H9 (cell line): ENCODE measurements at regions not wholly inside any gene's neighbourhood (a gene's known extent, or its start where the extent isn't known, plus 50 kb on each side); places are given as distances from the start of the nearest gene placed in this dataset.

Source experiments
- DNase-seq: peaks from one replicate; pipeline ENCODE4 v3.0.0-alpha.2; 2017
- H2AFZ ChIP-seq: one replicate; pipeline ENCODE4 v1.6.1; 2013; ENCODE audit warnings: mild to moderate bottlenecking, low read length, control low read depth, moderate library complexity
- H2AK5ac ChIP-seq: 2 replicates; pipeline ENCODE4 v1.6.1; 2013; ENCODE audit warnings: low read length, control low read depth, mixed read lengths; ENCODE audit not compliant: insufficient read length
- H2BK120ac ChIP-seq: one replicate; pipeline ENCODE4 v1.6.1; 2013; ENCODE audit warnings: low read depth, mild to moderate bottlenecking, low read length, control low read depth, inconsistent platforms; ENCODE audit not compliant: poor library complexity, severe bottlenecking
- H2BK12ac ChIP-seq: 2 replicates; pipeline ENCODE4 v1.6.1; 2013; ENCODE audit warnings: low read length, control low read depth, mixed read lengths, low read depth; ENCODE audit not compliant: insufficient read length
- H2BK15ac ChIP-seq: 2 replicates; pipeline ENCODE4 v1.6.1; 2013; ENCODE audit warnings: low read depth, low read length, control low read depth
- H2BK20ac ChIP-seq: one replicate; pipeline ENCODE4 v1.6.1; 2013; ENCODE audit warnings: low read depth, mild to moderate bottlenecking, low read length, control low read depth, inconsistent platforms; ENCODE audit not compliant: poor library complexity, severe bottlenecking
- H2BK5ac ChIP-seq: 2 replicates; pipeline ENCODE4 v1.6.1; 2013; ENCODE audit warnings: low read length, control low read depth, mixed read lengths; ENCODE audit not compliant: insufficient read length
- H3K14ac ChIP-seq: 2 replicates; pipeline ENCODE4 v1.6.1; 2013; ENCODE audit warnings: low read length, control low read depth; ENCODE audit not compliant: insufficient read depth
- H3K18ac ChIP-seq: 2 replicates; pipeline ENCODE4 v1.6.1; 2013; ENCODE audit warnings: low read depth, mild to moderate bottlenecking, mixed read lengths, low read length, control low read depth; ENCODE audit not compliant: insufficient read length
- H3K23ac ChIP-seq: 2 replicates; pipeline ENCODE4 v1.6.1; 2013; ENCODE audit warnings: low read length, control low read depth, mixed read lengths, low read depth; ENCODE audit not compliant: insufficient read length
- H3K23me2 ChIP-seq: 2 replicates; pipeline ENCODE4 v1.6.1; 2013; ENCODE audit warnings: low read depth, mild to moderate bottlenecking, mixed read lengths, low read length, control low read depth; ENCODE audit not compliant: insufficient read length, poor library complexity, severe bottlenecking
- H3K27ac ChIP-seq: 2 replicates; pipeline ENCODE4 v1.5.1; 2013; ENCODE audit warnings: low read length, control low read depth, mixed read lengths, low read depth; ENCODE audit not compliant: insufficient read length
- H3K27me3 ChIP-seq: 2 replicates; pipeline ENCODE4 v1.6.1; 2013; ENCODE audit warnings: low read length, control low read depth, inconsistent platforms; ENCODE audit not compliant: insufficient read depth
- H3K4ac ChIP-seq: 2 replicates; pipeline ENCODE4 v1.6.1; 2013; ENCODE audit warnings: low read depth, mild to moderate bottlenecking, control low read depth, inconsistent platforms, low read length, moderate library complexity
- H3K4me1 ChIP-seq: 2 replicates; pipeline ENCODE4 v1.6.1; 2013; ENCODE audit warnings: low read length, control low read depth, inconsistent platforms; ENCODE audit not compliant: insufficient read depth
- H3K4me2 ChIP-seq: 2 replicates; pipeline ENCODE4 v1.6.1; 2013; ENCODE audit warnings: low read length, control low read depth, mixed read lengths; ENCODE audit not compliant: insufficient read length, insufficient read depth
- H3K56ac ChIP-seq: 2 replicates; pipeline ENCODE4 v1.6.1; 2013; ENCODE audit warnings: low read depth, mild to moderate bottlenecking, mixed read lengths, low read length, control low read depth; ENCODE audit not compliant: insufficient read length
- H3K79me1 ChIP-seq: 2 replicates; pipeline ENCODE4 v1.6.1; 2013; ENCODE audit warnings: low read depth, mild to moderate bottlenecking, moderate library complexity, low read length, control low read depth, inconsistent platforms; ENCODE audit not compliant: insufficient read depth, poor library complexity, severe bottlenecking
- H3K79me2 ChIP-seq: 2 replicates; pipeline ENCODE4 v1.6.1; 2013; ENCODE audit warnings: low read length, control low read depth, inconsistent platforms; ENCODE audit not compliant: insufficient read depth
- H3K9ac ChIP-seq: 2 replicates; pipeline ENCODE4 v1.6.1; 2013; ENCODE audit warnings: low read length, control low read depth, mixed read lengths; ENCODE audit not compliant: insufficient read length; ENCODE audit errors: extremely low read depth
- H3K9me3 ChIP-seq: one replicate; pipeline ENCODE4 v1.6.1; 2013; ENCODE audit warnings: low read depth, low read length, inconsistent platforms; ENCODE audit not compliant: control insufficient read depth
- H3T11ph ChIP-seq: one replicate; pipeline ENCODE4 v1.6.1; 2013; ENCODE audit warnings: mild to moderate bottlenecking, low read length, control low read depth, inconsistent platforms
- H4K20me1 ChIP-seq: one replicate; pipeline ENCODE4 v1.6.1; 2013; ENCODE audit not compliant: control insufficient read depth, insufficient read length, insufficient read depth
- H4K5ac ChIP-seq: 2 replicates; pipeline ENCODE4 v1.6.1; 2013; ENCODE audit warnings: low read depth, mild to moderate bottlenecking, mixed read lengths, low read length, control low read depth; ENCODE audit not compliant: insufficient read length
- H4K8ac ChIP-seq: replicated peaks from 2 replicates; pipeline ENCODE4 v1.6.1; 2013; ENCODE audit warnings: low read length, control low read depth, mixed read lengths, low read depth; ENCODE audit not compliant: insufficient read length
- H4K91ac ChIP-seq: 2 replicates; pipeline ENCODE4 v1.6.1; 2013; ENCODE audit warnings: low read depth, mild to moderate bottlenecking, moderate library complexity, mixed read lengths, low read length, control low read depth; ENCODE audit not compliant: insufficient read length
- H3K27ac Mint-ChIP-seq, 3 experiments: 2 replicates in 2 of 3; 3 replicates in 1 of 3; pipeline ENCODE4 v1.8.0; 2020 to 2021; ENCODE audit warnings: mixed read lengths in 3 of 3, mild to moderate bottlenecking in 1 of 3, moderate library complexity in 1 of 3
- H3K27me3 Mint-ChIP-seq: 2 replicates; pipeline ENCODE4 v1.8.0; 2021; ENCODE audit warnings: low read depth, mild to moderate bottlenecking, moderate library complexity, mixed read lengths
- H3K36me3 Mint-ChIP-seq, 3 experiments: 2 replicates in 2 of 3; 3 replicates in 1 of 3; pipeline ENCODE4 v1.8.0; 2020 to 2021; ENCODE audit warnings: low read depth in 3 of 3, mixed read lengths in 3 of 3; ENCODE audit not compliant: insufficient read depth in 1 of 3
- H3K4me1 Mint-ChIP-seq, 2 experiments: 2 replicates each; pipeline ENCODE4 v1.8.0; 2020; ENCODE audit warnings: mixed read lengths in 2 of 2
- H3K4me3 Mint-ChIP-seq, 2 experiments: 2 replicates in 1 of 2; 3 replicates in 1 of 2; pipeline ENCODE4 v1.8.0; 2020 to 2021; ENCODE audit warnings: mild to moderate bottlenecking in 2 of 2, mixed read lengths in 2 of 2, moderate library complexity in 1 of 2
- H3K9me3 Mint-ChIP-seq, 2 experiments: 2 replicates in 1 of 2; 3 replicates in 1 of 2; pipeline ENCODE4 v1.8.0; 2020; ENCODE audit warnings: mild to moderate bottlenecking in 2 of 2, mixed read lengths in 2 of 2, moderate library complexity in 1 of 2
- WGBS: extraction: QIAGEN DNeasy Blood & Tissue Kit; methylation state at CpG from one replicate; pipeline ENCODE4 v1.1.7; 2013; ENCODE audit warnings: missing lambda C conversion rate, low lambda C conversion rate, mixed read lengths; ENCODE audit not compliant: insufficient read length; ENCODE audit errors: extremely low coverage; 5-methylcytosine and 5-hydroxymethylcytosine counted together
- TF ChIP-seq, protein P1 (sequence below): fragments of 200-600 bp; sonication (generic); conservative IDR thresholded peaks from 3 replicates; pipeline ENCODE4 v1.8.0; 2021; ENCODE audit warnings: antibody characterized with exemption, mild to moderate bottlenecking

DNA sequence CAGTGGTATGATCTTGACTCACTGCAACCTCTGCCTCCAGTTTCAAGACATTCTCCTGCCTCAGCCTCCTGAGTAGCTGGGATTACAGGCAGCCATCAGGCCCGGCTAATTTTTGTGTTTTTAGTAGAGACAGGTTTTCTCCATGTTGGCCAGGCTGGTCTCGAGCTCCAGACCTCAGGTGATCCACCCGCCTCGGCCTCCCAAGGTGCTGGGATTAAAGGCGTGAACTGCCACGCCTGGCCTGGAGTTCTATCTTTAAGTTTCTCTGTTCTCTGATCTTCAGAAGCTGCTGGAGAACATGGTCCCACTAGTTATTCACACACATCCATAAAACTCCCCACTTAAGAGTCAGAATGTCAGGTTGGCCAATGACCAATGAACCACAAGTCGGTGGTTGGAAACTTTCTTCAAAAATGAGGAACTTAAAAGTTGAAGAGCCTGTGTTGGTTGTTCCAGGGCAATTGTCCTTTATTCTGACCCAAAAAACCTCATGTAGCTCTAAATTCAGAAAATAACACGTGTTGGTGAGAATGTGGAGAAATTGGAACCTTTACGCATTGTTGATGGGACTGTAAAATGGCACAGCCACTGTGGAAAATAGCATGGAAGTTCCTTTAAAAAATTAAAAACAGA, 55.9 kb upstream of the PIK3CB start:
- Histone ChIP-seq H3K23me2 (no peaks in the 10 kb centered on the region), H3K18ac (no peak overlapping the region), H4K20me1 (no peaks in the 10 kb centered on the region), H3K79me1 (no peaks in the 10 kb centered on the region), H3K4me1 (no peaks in the 10 kb centered on the region; the same call in 1 of the 2 replicates), H3K23ac (no peak overlapping the region), H3K9me3 (no peaks in the 10 kb centered on the region), H3K27ac (no peak overlapping the region), H4K91ac (no peak overlapping the region), H2BK15ac (no peak overlapping the region), H2BK5ac (no peak overlapping the region), H2AFZ (no peak overlapping the region), H3K9ac (no peak overlapping the region), H2AK5ac (no peak overlapping the region), H2BK12ac (no peak overlapping the region), H4K8ac (no peak overlapping the region), H3K79me2 (no peaks in the 10 kb centered on the region), H3T11ph (no peak overlapping the region), H2BK120ac (no peak overlapping the region), H3K4ac (no peak overlapping the region), H2BK20ac (no peak overlapping the region), H3K27me3 (no peaks in the 10 kb centered on the region), H3K4me2 (no peak overlapping the region), H3K56ac (no peak overlapping the region), H4K5ac (no peak overlapping the region), H3K14ac (no peak overlapping the region)
- Mint-ChIP-seq H3K4me1 (peaks cover 4 to 7% of the 10 kb centered on the region in 2 experiments; a peak in 3 of 4 replicates), H3K27ac (no peak overlapping the region), H3K36me3 (peaks cover 0 to 3% (median 0%) of the 10 kb centered on the region in 3 experiments; a peak in 1 of 7 replicates), H3K9me3 (no peaks in the 10 kb centered on the region), H3K27me3 (no peaks in the 10 kb centered on the region), H3K4me3 (no peak overlapping the region)
- TF ChIP-seq, protein P1, sequence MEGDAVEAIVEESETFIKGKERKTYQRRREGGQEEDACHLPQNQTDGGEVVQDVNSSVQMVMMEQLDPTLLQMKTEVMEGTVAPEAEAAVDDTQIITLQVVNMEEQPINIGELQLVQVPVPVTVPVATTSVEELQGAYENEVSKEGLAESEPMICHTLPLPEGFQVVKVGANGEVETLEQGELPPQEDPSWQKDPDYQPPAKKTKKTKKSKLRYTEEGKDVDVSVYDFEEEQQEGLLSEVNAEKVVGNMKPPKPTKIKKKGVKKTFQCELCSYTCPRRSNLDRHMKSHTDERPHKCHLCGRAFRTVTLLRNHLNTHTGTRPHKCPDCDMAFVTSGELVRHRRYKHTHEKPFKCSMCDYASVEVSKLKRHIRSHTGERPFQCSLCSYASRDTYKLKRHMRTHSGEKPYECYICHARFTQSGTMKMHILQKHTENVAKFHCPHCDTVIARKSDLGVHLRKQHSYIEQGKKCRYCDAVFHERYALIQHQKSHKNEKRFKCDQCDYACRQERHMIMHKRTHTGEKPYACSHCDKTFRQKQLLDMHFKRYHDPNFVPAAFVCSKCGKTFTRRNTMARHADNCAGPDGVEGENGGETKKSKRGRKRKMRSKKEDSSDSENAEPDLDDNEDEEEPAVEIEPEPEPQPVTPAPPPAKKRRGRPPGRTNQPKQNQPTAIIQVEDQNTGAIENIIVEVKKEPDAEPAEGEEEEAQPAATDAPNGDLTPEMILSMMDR: no peak
- WGBS: no CpG with 5 or more reads among the region's 9 CpGs
- DNase-seq: no peak
